ENCODE measurements at regions not wholly inside any gene's neighbourhood (a gene's known extent, or its start where the extent isn't known, plus 50 kb on each side); places are given as distances from the start of the nearest gene placed in this dataset.

DNA sequence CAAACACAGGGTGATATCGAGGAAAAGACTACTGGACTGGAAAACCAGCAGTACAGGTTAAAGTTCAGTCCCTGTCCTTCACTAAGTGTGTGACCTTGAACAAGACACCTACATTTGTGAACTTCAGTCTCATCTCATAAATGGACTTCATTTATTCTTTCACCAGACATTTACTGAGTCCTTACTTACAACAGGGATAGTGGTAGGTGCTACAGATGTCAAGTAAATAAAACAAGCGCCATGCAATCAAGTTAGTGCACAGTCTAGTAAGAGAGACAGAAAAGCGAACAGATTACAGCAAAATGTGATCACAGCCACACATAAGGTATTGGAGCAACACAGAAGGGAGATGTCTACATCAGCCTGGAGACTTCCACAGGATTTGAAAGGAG, 413.2 kb downstream of the ACTL7B start:
- Histone ChIP-seq H3K14ac (ENCODE audit: insufficient read depth, low read length) (no peak overlapping the region), H4K20me1 (ENCODE audit: control insufficient read depth, insufficient read depth, insufficient read length) (no peaks in the 10 kb centered on the region), H3K56ac (ENCODE audit: insufficient read length, low read depth, low read length) (no peak overlapping the region), H3K9me3 (ENCODE audit: control insufficient read depth, low read depth, low read length) (no peaks in the 10 kb centered on the region), H2BK15ac (ENCODE audit: low read depth, low read length) (no peak overlapping the region), H3K9ac (ENCODE audit: extremely low read depth, insufficient read length, low read length) (no peak overlapping the region), H3K27ac (ENCODE audit: insufficient read length, low read depth, low read length) (no peak overlapping the region), H3K4ac (ENCODE audit: low read depth, low read length) (no peak overlapping the region), H4K5ac (ENCODE audit: insufficient read length, low read depth, low read length) (no peak overlapping the region), H2BK12ac (ENCODE audit: insufficient read length, low read depth, low read length) (no peak overlapping the region), H2AK5ac (ENCODE audit: insufficient read length, low read length) (no peak overlapping the region), H3K23me2 (ENCODE audit: insufficient read length, low read depth, low read length, poor library complexity, severe bottlenecking) (no peaks in the 10 kb centered on the region), H4K8ac (replicated peaks; ENCODE audit: insufficient read length, low read depth, low read length) (no peak overlapping the region), H3T11ph (ENCODE audit: low read length) (no peak overlapping the region), H3K79me1 (ENCODE audit: insufficient read depth, low read depth, low read length, poor library complexity, severe bottlenecking) (no peaks in the 10 kb centered on the region), H2BK20ac (ENCODE audit: low read depth, low read length, poor library complexity, severe bottlenecking) (no peak overlapping the region), H2BK5ac (ENCODE audit: insufficient read length, low read length) (no peak overlapping the region), H3K27me3 (ENCODE audit: insufficient read depth, low read length) (no peaks in the 10 kb centered on the region), H2AFZ (ENCODE audit: low read length) (no peak overlapping the region), H3K4me2 (ENCODE audit: insufficient read depth, insufficient read length, low read length) (no peak overlapping the region), H3K4me1 (ENCODE audit: insufficient read depth, low read length) (no peaks in the 10 kb centered on the region), H3K23ac (ENCODE audit: insufficient read length, low read depth, low read length) (no peak overlapping the region), H3K79me2 (ENCODE audit: insufficient read depth, low read length) (no peaks in the 10 kb centered on the region), H3K18ac (ENCODE audit: insufficient read length, low read depth, low read length) (no peak overlapping the region), H2BK120ac (ENCODE audit: low read depth, low read length, poor library complexity, severe bottlenecking) (no peak overlapping the region), H4K91ac (ENCODE audit: insufficient read length, low read depth, low read length) (no peak overlapping the region)
- H3K4me1 Mint-ChIP-seq: no peaks in the 10 kb centered on the region
- no peaks in the 10 kb centered on the region for H3K9me3 Mint-ChIP-seq
- no peak overlapping the region for H3K4me3 Mint-ChIP-seq
- TF ChIP-seq, protein P1, sequence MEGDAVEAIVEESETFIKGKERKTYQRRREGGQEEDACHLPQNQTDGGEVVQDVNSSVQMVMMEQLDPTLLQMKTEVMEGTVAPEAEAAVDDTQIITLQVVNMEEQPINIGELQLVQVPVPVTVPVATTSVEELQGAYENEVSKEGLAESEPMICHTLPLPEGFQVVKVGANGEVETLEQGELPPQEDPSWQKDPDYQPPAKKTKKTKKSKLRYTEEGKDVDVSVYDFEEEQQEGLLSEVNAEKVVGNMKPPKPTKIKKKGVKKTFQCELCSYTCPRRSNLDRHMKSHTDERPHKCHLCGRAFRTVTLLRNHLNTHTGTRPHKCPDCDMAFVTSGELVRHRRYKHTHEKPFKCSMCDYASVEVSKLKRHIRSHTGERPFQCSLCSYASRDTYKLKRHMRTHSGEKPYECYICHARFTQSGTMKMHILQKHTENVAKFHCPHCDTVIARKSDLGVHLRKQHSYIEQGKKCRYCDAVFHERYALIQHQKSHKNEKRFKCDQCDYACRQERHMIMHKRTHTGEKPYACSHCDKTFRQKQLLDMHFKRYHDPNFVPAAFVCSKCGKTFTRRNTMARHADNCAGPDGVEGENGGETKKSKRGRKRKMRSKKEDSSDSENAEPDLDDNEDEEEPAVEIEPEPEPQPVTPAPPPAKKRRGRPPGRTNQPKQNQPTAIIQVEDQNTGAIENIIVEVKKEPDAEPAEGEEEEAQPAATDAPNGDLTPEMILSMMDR (conservative IDR thresholded peaks at IDR 0.05): no peak
- H3K27ac Mint-ChIP-seq: no peak overlapping the region
- H3K27me3 Mint-ChIP-seq (ENCODE audit: low read depth): no peaks in the 10 kb centered on the region; the same call in 1 of the 2 replicates
- no peak for DNase-seq
- no peaks in the 10 kb centered on the region for H3K36me3 Mint-ChIP-seq (ENCODE audit: insufficient read depth in 1 of 3, low read depth in 3 of 3)
- WGBS (ENCODE audit: extremely low coverage, insufficient read length, low lambda C conversion rate): no CpG with 5 or more reads among the region's 3 CpGs
